Activated CD8-positive, alpha-beta memory T cell treated with anti-CD3 and anti-CD28 coated beads, Interleukin-2, amount 50 U/mL, for 1 hour (primary cell): ENCODE measurements at regions not wholly inside any gene's neighbourhood (a gene's known extent, or its start where the extent isn't known, plus 50 kb on each side); places are given as distances from the start of the nearest gene placed in this dataset.
"Not testable (repeated sequence)": the region's sequence is repeated elsewhere in the genome, so short reads cannot be mapped to it uniquely, and the experiment has no call there.

Experiments used
- DNase-seq: peaks from one replicate; pipeline ENCODE4 v3.0.0-alpha.2; 2020; ENCODE audit errors: extremely low read depth

DNA sequence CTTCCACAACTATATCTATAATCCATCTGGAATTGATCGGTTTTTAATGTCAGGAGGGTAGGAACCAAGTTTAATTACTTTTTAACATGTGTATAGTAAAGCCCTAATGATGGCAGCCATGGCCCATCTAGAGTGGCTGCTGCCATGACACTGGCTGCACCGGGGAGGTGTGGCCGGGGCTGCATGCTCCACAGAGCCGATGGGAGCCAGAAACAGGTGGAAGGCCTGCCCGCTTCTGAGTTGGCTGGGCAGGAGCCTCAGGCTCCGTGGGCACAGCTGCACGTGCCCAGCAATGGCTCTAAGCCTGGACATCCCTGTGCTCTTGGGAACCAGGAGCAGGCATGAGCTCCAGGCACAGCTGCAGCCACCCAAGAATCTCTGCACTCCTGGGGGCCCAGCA, 73.0 kb downstream of the GBP6 start:
- DNase-seq: no peak

DNA sequence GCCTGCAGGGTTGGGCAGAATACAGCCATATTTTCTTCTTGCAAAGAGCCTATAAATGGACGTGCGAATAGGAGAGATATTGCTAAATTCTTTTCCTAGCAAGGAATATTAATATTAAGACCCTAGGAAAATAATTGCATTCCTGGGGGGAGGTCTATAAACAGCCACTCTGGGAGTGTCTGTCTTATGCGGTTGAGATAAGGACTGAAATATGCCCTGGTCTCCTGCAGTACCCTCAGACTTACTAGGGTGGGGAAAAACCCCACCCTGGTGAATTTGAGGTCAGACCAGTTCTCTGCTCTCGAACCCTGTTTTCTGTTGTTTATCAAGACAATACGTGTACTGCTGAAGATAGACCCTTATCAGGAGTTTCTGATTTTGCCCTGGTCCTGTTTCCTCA, 74.4 kb downstream of the GBP6 start:
- DNase-seq: not testable (repeated sequence)

DNA sequence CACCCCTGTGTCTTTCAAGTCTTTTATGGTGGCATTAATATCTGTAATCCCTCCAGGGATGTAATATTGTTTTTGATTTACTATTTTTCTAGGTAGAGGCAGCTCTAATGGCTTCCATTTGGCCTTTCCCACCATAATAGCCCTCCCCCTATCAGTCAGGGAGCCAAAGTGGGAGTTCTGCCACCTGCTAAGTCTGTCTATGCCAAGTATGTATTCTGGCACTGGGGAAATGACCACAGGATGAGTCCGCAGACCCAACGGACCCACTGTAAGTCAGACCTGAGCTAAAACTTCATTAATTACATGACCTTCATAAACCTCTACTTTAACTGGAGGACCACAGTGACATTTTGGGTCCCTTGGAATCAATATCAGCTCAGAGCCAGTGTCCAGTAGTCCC, 77.1 kb downstream of the GBP6 start:
- DNase-seq: no peak

- no peak for DNase-seq
These were observed 79.8 kb upstream of the LRRC8B start for GRCh38 chr1:89444791-89445190.

DNA sequence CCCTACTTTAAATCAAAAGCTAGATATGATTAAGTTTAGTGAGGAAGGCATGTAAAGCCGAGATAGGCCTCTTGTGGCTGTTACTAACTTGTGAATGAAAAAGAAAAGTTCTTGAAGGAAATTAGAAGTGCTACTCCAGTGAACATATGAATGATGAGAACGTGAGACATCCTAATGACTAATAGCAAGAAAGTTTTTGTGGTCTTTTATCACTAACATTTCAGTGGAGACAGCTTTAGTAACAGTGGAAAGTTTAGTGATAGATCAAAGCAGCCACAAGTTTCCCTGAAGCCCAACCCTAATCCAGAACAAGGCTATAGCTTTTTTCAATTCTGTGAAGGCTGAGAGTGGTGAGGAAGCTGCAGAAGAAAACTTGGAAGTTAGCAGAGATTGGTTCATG, 73.6 kb upstream of the LRRC8B start:
- no peak for DNase-seq

GRCh38 chr1:89453123-89453972, 71.3 kb upstream of the LRRC8B start:
- no peak for DNase-seq

DNA sequence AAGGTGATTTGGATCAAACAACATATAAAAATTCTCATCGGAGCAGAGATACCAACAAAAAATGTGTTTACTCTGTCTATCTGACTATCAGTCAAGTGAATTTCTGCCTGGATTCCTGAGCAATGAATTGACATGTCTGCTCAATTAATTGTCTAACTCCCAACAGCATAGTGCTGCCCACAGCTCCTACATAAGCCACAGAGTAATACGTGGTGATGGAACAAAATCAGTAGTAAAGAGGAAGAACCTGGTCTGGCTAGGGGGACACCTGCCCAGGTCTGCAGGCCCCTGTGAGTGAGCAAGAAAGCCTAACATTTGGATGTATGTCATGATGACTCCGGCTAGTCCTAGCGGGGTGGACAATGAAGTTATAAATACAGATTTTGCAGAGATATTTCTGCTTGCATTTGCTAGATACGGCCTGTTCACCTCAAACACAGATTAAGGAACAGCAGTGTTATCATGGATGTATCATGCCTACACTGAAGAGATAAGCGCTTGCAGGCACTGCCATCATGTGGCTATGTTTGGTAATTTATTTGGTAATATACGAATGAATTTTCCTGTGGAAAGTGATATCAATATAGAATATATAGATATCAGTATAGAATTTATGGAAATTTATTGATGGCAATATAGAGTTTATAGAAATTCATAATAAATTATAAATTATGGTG, 69.6 kb upstream of the LRRC8B start:
- DNase-seq: peak; percentile 23

DNA sequence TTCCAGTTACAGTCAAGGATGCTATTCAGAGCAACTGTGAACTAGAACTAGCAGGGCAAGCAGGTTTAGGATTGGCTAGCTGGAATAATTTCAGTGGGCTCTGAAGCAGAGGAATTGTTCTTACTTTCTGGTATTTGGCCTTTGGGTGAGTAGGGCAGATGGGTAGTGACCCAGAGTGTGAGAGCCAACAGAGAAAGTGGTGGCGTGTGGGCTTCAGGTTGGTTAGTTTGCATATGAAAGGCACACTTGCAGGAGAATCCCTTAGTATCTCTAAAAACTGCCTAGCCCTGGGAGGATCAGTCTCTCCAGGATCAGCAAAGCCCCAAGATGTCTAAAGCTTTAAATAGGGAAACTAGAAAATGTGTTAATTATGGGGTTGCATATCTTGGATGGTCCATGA, 67.6 kb upstream of the LRRC8B start:
- DNase-seq: no peak

GRCh38 chr1:89459081-89459480, 65.5 kb upstream of the LRRC8B start:
- DNase-seq: no peak

DNA sequence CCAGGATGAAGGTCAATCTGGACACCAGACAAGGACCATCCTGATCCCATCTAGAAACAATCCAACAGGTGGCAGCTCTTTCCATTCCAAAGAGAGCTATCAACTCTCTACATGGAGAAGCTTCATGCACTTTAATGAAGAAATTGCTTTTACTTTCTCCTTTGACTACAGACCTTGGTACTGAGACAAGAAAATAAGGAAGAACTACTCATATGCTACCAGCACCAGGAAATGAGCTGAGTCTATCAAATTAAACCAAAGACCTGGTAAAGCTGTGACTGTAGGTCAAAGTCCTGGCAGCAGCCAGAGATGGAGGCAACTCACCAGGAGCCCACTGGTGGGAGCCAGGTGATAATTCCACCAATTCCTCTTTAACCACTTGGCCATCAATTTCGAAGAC, 64.3 kb upstream of the LRRC8B start:
- no peak for DNase-seq

DNA sequence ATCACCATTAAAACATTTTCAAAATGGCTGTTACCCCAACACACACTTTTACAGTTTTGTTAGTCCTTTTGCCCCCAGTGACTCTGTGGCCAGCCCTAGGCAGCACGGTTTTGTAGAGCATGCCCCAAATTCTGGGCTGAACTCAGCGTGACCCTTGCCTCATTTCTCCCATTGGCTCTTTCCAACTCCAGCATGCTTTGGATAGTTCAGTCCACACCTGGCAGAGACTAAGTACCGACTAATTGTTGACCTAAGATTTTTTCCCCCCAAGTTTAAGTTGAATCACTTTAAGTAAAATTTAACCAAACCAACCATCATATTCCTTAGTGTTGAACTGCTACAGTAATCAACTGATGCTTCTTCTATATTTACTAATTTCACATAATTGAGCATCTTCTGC, 62.4 kb upstream of the LRRC8B start:
- no peak for DNase-seq

- no peak for DNase-seq
These were observed 60.6 kb upstream of the LRRC8B start for GRCh38 chr1:89464008-89464407.

- DNase-seq: no peak
These were observed 59.4 kb upstream of the LRRC8B start for GRCh38 chr1:89465201-89465600.

- no peak for DNase-seq
These were observed 58.2 kb upstream of the LRRC8B start for GRCh38 chr1:89466307-89466930.

GRCh38 chr1:89472253-89472652, 52.4 kb upstream of the LRRC8B start:
- DNase-seq: no peak

DNA sequence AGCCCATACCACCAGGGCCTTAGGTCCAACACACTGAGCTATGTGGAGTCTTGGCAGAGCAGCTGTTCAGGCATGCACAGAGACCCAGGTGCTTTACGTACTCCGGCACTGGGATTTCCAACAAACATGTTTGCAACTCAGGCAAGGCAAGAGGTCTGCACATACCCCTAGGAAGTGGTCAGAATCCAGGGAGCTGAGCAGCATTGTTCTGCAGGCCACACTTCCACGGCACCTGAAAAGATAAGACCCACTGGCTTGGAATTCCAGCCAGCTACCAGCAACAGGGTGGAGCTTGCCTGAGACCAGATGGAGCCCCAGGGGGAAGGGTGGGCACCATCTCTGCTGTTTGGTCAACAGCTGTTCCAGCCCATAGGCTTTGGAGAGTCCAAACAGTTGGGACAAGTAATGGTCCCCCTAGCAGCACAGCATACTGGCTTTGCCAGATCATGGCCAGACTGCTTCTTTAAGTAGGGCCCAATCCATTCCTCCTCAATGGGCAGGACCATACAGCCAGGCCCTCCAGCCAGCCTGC, 51.7 kb upstream of the LRRC8B start:
- DNase-seq: no peak
